GM12864 (cell line): ENCODE measurements at regions not wholly inside any gene's neighbourhood (a gene's known extent, or its start where the extent isn't known, plus 50 kb on each side); places are given as distances from the start of the nearest gene placed in this dataset.

Experiments
- DNase-seq: peaks from one replicate; pipeline ENCODE4 v3.0.0-alpha.2; 2011; ENCODE audit warnings: low read depth
- H3K4me3 ChIP-seq: 2 replicates; pipeline ENCODE4 v1.5.1; 2011; ENCODE audit warnings: mild to moderate bottlenecking, low read depth, low read length, control low read depth
- CTCF ChIP-seq: IDR thresholded peaks from 2 replicates; pipeline ENCODE4 v1.5.1; 2011; ENCODE audit warnings: low read depth, mild to moderate bottlenecking, moderate library complexity, low read length, control low read depth, inconsistent platforms; ENCODE audit errors: missing control alignments

- no peak overlapping the region for H3K4me3 ChIP-seq
- no peak for TF ChIP-seq CTCF
- no peak for DNase-seq
These were observed 60.6 kb upstream of the SHH start for GRCh38 chr7:155872678-155873369.

- DNase-seq, result no peak
- no peak overlapping the region for H3K4me3 ChIP-seq
- no peak for TF ChIP-seq CTCF
These were observed 58.9 kb upstream of the SHH start for GRCh38 chr7:155871211-155871610.

GRCh38 chr7:155870334-155871180 lies 58.3 kb upstream of the SHH start:
- no peak for TF ChIP-seq CTCF
- no peak for DNase-seq
- no peak overlapping the region for H3K4me3 ChIP-seq

- no peak overlapping the region for H3K4me3 ChIP-seq
- no peak for TF ChIP-seq CTCF
- DNase-seq, result no peak
These were observed 57.5 kb upstream of the SHH start for GRCh38 chr7:155869784-155870076.

- TF ChIP-seq CTCF, result no peak
- no peak for DNase-seq
- no peak overlapping the region for H3K4me3 ChIP-seq
These were observed 56.9 kb upstream of the SHH start for GRCh38 chr7:155868955-155869783.

GRCh38 chr7:155867734-155868400 lies 55.6 kb upstream of the SHH start:
- TF ChIP-seq CTCF, result no peak
- no peak overlapping the region for H3K4me3 ChIP-seq
- no peak for DNase-seq
